HCT116 (cell line): ENCODE measurements at regions not wholly inside any gene's neighbourhood (a gene's known extent, or its start where the extent isn't known, plus 50 kb on each side); places are given as distances from the start of the nearest gene placed in this dataset.

Experiments used
- ATAC-seq: fragments of 200-7000 bp; cut with Tn5 transposase; 2 replicates; pipeline ENCODE4 v1.9.1; 2020; ENCODE audit warnings: mild to moderate bottlenecking, moderate library complexity
- BruUV-seq: library from RNA; stranded (reverse); fragments of 400-500 nt; replicated peaks from 2 replicates; lab custom pipeline; 2021; lab: Mats Ljungman, UMichigan
- CTCF ChIA-PET: fragments of 300-600 bp; sonication (Branson Sonifier 250); formaldehyde crosslinking; loops from one replicate; lab custom pipeline; 2021; ENCODE audit warnings: antibody characterized with exemption; lab: Charles Lee
- POLR2A ChIA-PET: fragments of 300-600, 350-600 bp; sonication (Branson Sonifier 250); formaldehyde crosslinking; loops from one replicate; lab custom pipeline; 2021; ENCODE audit warnings: antibody characterized with exemption; lab: Charles Lee
- RAD21 ChIA-PET, 2 experiments: fragments of 300-600 bp; sonication (Branson Sonifier 250); formaldehyde crosslinking; loops; one replicate each; lab custom pipeline; 2023; ENCODE audit warnings: low total read pairs in 2 of 2; ENCODE audit not compliant: uncharacterized antibody in 2 of 2, unreplicated experiment in 2 of 2, low non-redundant PET in 1 of 2; lab: Charles Lee
- DNase-seq: peaks from one replicate; pipeline ENCODE4 v3.0.0-alpha.2; 2010; ENCODE audit warnings: low read depth, low spot score
- H2AFZ ChIP-seq: fragments of 200-600 bp; shearing (Covaris generic), sonication (generic); 2 replicates; pipeline ENCODE4 v1.6.1; 2017; ENCODE audit warnings: low read depth, mixed run types, mixed read lengths, antibody characterized with exemption, low read length; ENCODE audit not compliant: poor library complexity, severe bottlenecking
- H3K27ac ChIP-seq: 2 replicates; pipeline ENCODE4 v1.5.1; 2012; ENCODE audit warnings: low read depth, low read length
- H3K27me3 ChIP-seq: fragments of 200-600 bp; sonication (generic); 2 replicates; pipeline ENCODE4 v1.6.1; 2016; ENCODE audit warnings: mixed run types, low read length, mixed read lengths; ENCODE audit not compliant: insufficient read depth
- H3K36me3 ChIP-seq, 2 experiments: fragments of 200-500 bp in 1 of 2; fragments of 200-600 bp in 1 of 2; sonication (Bioruptor generic) in 1 of 2; sonication (generic) in 1 of 2; 2 replicates each; pipeline versions ENCODE4 v1.5.1 to v1.6.1; 2014 to 2016; ENCODE audit warnings: low read length in 2 of 2, inconsistent platforms in 1 of 2, mixed read lengths in 1 of 2, mixed run types in 1 of 2; ENCODE audit not compliant: insufficient read depth in 2 of 2, control insufficient read depth in 1 of 2
- H3K4me1 ChIP-seq, 2 experiments: fragments of 200-600 bp in 1 of 2; sonication (generic) in 1 of 2; 2 replicates each; pipeline versions ENCODE4 v1.5.1 to v1.6.1; 2012 to 2017; ENCODE audit warnings: low read length in 2 of 2, inconsistent platforms in 1 of 2, mild to moderate bottlenecking in 1 of 2, mixed read lengths in 1 of 2, mixed run types in 1 of 2, moderate library complexity in 1 of 2; ENCODE audit not compliant: insufficient read depth in 2 of 2, control insufficient read depth in 1 of 2
- H3K4me2 ChIP-seq: fragments of 200-600 bp; sonication (generic); 2 replicates; pipeline ENCODE4 v1.6.1; 2017; ENCODE audit warnings: mixed run types, low read length, mixed read lengths
- H3K4me3 ChIP-seq, 2 experiments: fragments of 200-600 bp in 1 of 2; sonication (generic) in 1 of 2; replicated peaks in 1 of 2; 2 replicates each; pipeline ENCODE4 v1.5.1; 2011 to 2016; ENCODE audit warnings: low read length in 2 of 2, control low read depth in 1 of 2, low read depth in 1 of 2, mild to moderate bottlenecking in 1 of 2, mixed read lengths in 1 of 2, mixed run types in 1 of 2
- H3K79me2 ChIP-seq: fragments of 200-600 bp; sonication (generic); 2 replicates; pipeline ENCODE4 v1.6.1; 2017; ENCODE audit warnings: mild to moderate bottlenecking, mixed run types, low read length, moderate library complexity, mixed read lengths; ENCODE audit not compliant: insufficient read depth
- H3K9ac ChIP-seq: fragments of 200-600 bp; sonication (generic); 2 replicates; pipeline ENCODE4 v1.6.1; 2016; ENCODE audit warnings: low read length, mixed read lengths
- H3K9me2 ChIP-seq: fragments of 200-600 bp; sonication (generic), shearing (Covaris generic); 2 replicates; pipeline ENCODE4 v1.6.1; 2017; ENCODE audit warnings: mixed run types, mild to moderate bottlenecking, moderate library complexity; ENCODE audit not compliant: insufficient read depth
- H3K9me3 ChIP-seq, 2 experiments: fragments of 200-500 bp in 1 of 2; fragments of 200-600 bp in 1 of 2; sonication (Bioruptor generic) in 1 of 2; sonication (generic) in 1 of 2; 2 replicates each; pipeline ENCODE4 v1.6.1; 2014 to 2017; ENCODE audit warnings: low read length in 2 of 2, mixed read lengths in 2 of 2, inconsistent platforms in 1 of 2, low read depth in 1 of 2, mild to moderate bottlenecking in 1 of 2, mixed run types in 1 of 2, moderate library complexity in 1 of 2; ENCODE audit not compliant: control insufficient read depth in 1 of 2, insufficient read depth in 1 of 2
- H4K20me1 ChIP-seq: fragments of 200-600 bp; sonication (generic), shearing (Covaris generic); 2 replicates; pipeline ENCODE4 v1.6.1; 2017; ENCODE audit warnings: mixed run types, mild to moderate bottlenecking, moderate library complexity; ENCODE audit not compliant: insufficient read depth
- CBX3 ChIP-seq: IDR thresholded peaks from 2 replicates; pipeline ENCODE4 v1.6.1; 2012; ENCODE audit warnings: low read depth
- ELF1 ChIP-seq: IDR thresholded peaks from 2 replicates; pipeline ENCODE4 v1.6.1; 2012; ENCODE audit warnings: low read depth, borderline replicate concordance
- EZH2phosphoT487 ChIP-seq: fragments of 200-600 bp; IDR thresholded peaks from 2 replicates; pipeline ENCODE4 v1.6.1; 2018; ENCODE audit warnings: antibody characterized with exemption, borderline replicate concordance
- JUND ChIP-seq: IDR thresholded peaks from 2 replicates; pipeline ENCODE4 v1.6.1; 2012
- MAX ChIP-seq: IDR thresholded peaks from 2 replicates; pipeline ENCODE4 v1.6.1; 2012
- POLR2A ChIP-seq: IDR thresholded peaks from 2 replicates; pipeline ENCODE4 v1.7.0; 2011; ENCODE audit warnings: borderline replicate concordance; ENCODE audit not compliant: insufficient read depth, insufficient read length; ENCODE audit errors: extremely low read depth
- POLR2AphosphoS5 ChIP-seq: IDR thresholded peaks from 2 replicates; pipeline ENCODE4 v1.6.1; 2011; ENCODE audit warnings: mild to moderate bottlenecking, low read depth, low read length, moderate library complexity
- RAD21 ChIP-seq: IDR thresholded peaks from 2 replicates; pipeline ENCODE4 v1.6.1; 2012; ENCODE audit warnings: low read depth, mild to moderate bottlenecking
- SIN3A ChIP-seq: IDR thresholded peaks from 2 replicates; pipeline ENCODE4 v1.6.1; 2012; ENCODE audit warnings: low read depth
- TCF7L2 ChIP-seq: IDR thresholded peaks from 2 replicates; pipeline ENCODE4 v1.7.0; 2011; ENCODE audit warnings: borderline replicate concordance, inconsistent platforms; ENCODE audit not compliant: insufficient read depth, insufficient read length; ENCODE audit errors: extremely low read depth
- YY1 ChIP-seq: IDR thresholded peaks from 2 replicates; pipeline ENCODE4 v1.6.1; 2011; ENCODE audit warnings: low read length, low read depth, moderate library complexity, mild to moderate bottlenecking; ENCODE audit not compliant: insufficient replicate concordance; ENCODE audit errors: extremely low read depth
- ZBTB33 ChIP-seq: IDR thresholded peaks from 2 replicates; pipeline ENCODE4 v1.6.1; 2011; ENCODE audit warnings: mild to moderate bottlenecking, low read length, moderate library complexity; ENCODE audit not compliant: insufficient replicate concordance; ENCODE audit errors: extremely low read depth
- ZFX ChIP-seq: fragments of 450-650 bp; IDR thresholded peaks from 2 replicates; pipeline ENCODE4 v1.6.1; 2017
- ZNF274 ChIP-seq: fragments of 200-500 bp; sonication (Bioruptor generic); IDR thresholded peaks from 2 replicates; pipeline ENCODE4 v1.6.1; 2014; ENCODE audit warnings: mild to moderate bottlenecking, low read depth, low read length, inconsistent platforms
- intact Hi-C: fragments of 100-400 bp; cut with micrococcal nuclease; formaldehyde crosslinking; loops from 2 replicates; pipeline ENCODE4 v1.10.0; 2022

DNA sequence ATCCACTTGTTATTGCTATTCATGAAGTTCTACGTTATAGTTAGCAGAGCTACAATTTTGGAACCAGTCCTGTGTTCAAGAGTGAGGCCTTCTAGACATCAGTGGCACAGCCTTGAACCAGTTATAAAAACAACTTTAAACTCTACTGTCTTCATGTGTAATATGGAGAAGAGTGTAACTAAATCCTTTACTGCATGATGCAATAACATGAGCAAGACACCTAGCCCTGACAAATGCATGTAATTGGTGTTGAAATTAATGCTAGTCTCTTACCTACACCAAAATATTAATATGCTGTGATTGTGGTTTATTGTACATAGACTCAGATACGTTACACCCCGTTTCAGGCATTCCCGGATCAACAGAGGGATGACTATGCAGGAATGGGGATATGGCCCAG, 654.6 kb downstream of the IRX1 start:
- no peaks in the 10 kb centered on the region for H3K36me3 ChIP-seq
- no peak overlapping the region for H3K4me3 ChIP-seq
- no peak overlapping the region for H3K27ac ChIP-seq
- H4K20me1 ChIP-seq = no peaks in the 10 kb centered on the region
- ChIA-PET CTCF (no interaction called here), RAD21 (no interaction called here), POLR2A (no interaction called here)
- H3K4me2 ChIP-seq = no peak overlapping the region
- H3K9me2 ChIP-seq = no peaks in the 10 kb centered on the region
- H2AFZ ChIP-seq = no peak overlapping the region
- intact Hi-C loops = no loop called here
- H3K4me1 ChIP-seq = no peaks in the 10 kb centered on the region
- no peak overlapping the region for H3K9ac ChIP-seq
- H3K79me2 ChIP-seq = no peaks in the 10 kb centered on the region
- H3K9me3 ChIP-seq = peaks cover 3 to 18% of the 10 kb centered on the region in 2 experiments; a peak in 2 of 4 replicates
- no peaks in the 10 kb centered on the region for H3K27me3 ChIP-seq
- BruUV-seq = no TSS peak
- ATAC-seq = no peak
- TF ChIP-seq POLR2AphosphoS5 (no peak), EZH2phosphoT487 (no peak), RAD21 (no peak), ZNF274 (no peak), POLR2A (no peak), YY1 (no peak), TCF7L2 (no peak), SIN3A (no peak), CBX3 (no peak)
- no peak for DNase-seq

DNA sequence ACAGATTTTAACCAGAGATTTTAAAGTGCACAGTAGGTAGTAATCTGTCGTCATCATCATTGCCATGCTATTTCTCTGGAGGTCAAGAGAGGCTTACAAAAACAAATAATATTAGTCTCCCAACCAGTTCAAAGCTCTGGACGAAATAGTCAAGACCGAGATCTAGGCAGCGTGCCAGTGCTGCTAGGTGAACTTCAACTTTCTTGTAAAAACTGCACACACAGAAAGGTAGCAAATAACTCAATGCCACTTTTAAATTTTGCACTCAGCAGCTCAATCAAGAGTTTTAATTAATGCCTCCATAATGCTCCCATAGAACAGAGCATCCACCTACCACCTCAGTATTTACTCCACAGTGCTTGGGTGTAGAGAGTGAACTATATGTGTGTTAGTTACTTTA, 656.8 kb downstream of the IRX1 start:
- H3K9ac ChIP-seq = no peak overlapping the region
- no peak overlapping the region for H3K27ac ChIP-seq
- TF ChIP-seq CBX3 (no peak), MAX (no peak), ELF1 (no peak), EZH2phosphoT487 (no peak), ZFX (no peak), JUND (no peak), ZBTB33 (no peak), RAD21 (no peak)
- no TSS peak for BruUV-seq
- RAD21 ChIA-PET = no interaction called here
- intact Hi-C loops = no loop called here
- ATAC-seq (no peak), DNase-seq (no peak)
- POLR2A ChIA-PET = no interaction called here
- peaks cover 3 to 15% of the 10 kb centered on the region in 2 experiments; a peak in 2 of 4 replicates for H3K9me3 ChIP-seq
- H2AFZ ChIP-seq = no peak overlapping the region
- H3K9me2 ChIP-seq = no peaks in the 10 kb centered on the region
- no peaks in the 10 kb centered on the region for H3K4me1 ChIP-seq
- H3K4me3 ChIP-seq = no peak overlapping the region
- H3K36me3 ChIP-seq = no peaks in the 10 kb centered on the region
- CTCF ChIA-PET = no interaction called here
- H3K27me3 ChIP-seq = no peaks in the 10 kb centered on the region
- H4K20me1 ChIP-seq = no peaks in the 10 kb centered on the region
- no peaks in the 10 kb centered on the region for H3K79me2 ChIP-seq
- H3K4me2 ChIP-seq = no peak overlapping the region
